ENCODE measurements at regions not wholly inside any gene's neighbourhood (a gene's known extent, or its start where the extent isn't known, plus 50 kb on each side); places are given as distances from the start of the nearest gene placed in this dataset.

DNA sequence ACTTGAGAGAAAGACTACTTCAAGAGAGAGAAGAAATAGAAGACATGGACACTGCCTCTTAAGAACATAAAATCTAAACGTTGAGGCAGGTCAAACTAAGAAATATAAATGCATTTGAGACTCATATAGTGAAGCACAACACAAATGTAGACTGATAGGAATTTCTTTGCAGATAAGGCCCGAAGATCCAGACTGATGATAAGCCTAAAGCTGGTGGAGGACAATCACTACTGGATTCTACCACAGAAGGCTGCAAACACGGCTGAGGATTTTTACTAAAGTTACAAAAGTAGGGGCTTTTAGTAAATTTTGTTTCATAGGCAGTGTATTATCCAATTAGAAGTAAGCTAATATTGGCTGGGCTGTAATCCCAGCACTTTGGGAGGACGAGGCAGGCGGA, 278.3 kb downstream of the RAP2B start:
- no peak for TF ChIP-seq CTCF (IDR thresholded peaks at IDR 0.05; ENCODE audit: insufficient read depth, missing control alignments)
- no peak for FAIRE-seq
- DNase-seq (ENCODE audit: insufficient read length, low spot score) = no peak

GRCh38 chr3:153442386-153442785, 280.4 kb downstream of the RAP2B start:
- FAIRE-seq (no peak), DNase-seq (ENCODE audit: insufficient read length, low spot score) (no peak)
- TF ChIP-seq CTCF (IDR thresholded peaks at IDR 0.05; ENCODE audit: insufficient read depth, missing control alignments) = no peak

GRCh38 chr3:153442799-153443487, 280.9 kb downstream of the RAP2B start:
- no peak for FAIRE-seq
- no peak for TF ChIP-seq CTCF (IDR thresholded peaks at IDR 0.05; ENCODE audit: insufficient read depth, missing control alignments)
- no peak for DNase-seq (ENCODE audit: insufficient read length, low spot score)

- FAIRE-seq (no peak), DNase-seq (ENCODE audit: insufficient read length, low spot score) (no peak)
- TF ChIP-seq CTCF (IDR thresholded peaks at IDR 0.05; ENCODE audit: insufficient read depth, missing control alignments) = peak; percentile 23
Observed at GRCh38 chr3:153443961-153444360, 281.9 kb downstream of the RAP2B start.

- no peak for DNase-seq (ENCODE audit: insufficient read length, low spot score)
- no peak for TF ChIP-seq CTCF (IDR thresholded peaks at IDR 0.05; ENCODE audit: insufficient read depth, missing control alignments)
- no peak for FAIRE-seq
Observed at GRCh38 chr3:153445817-153446216, 283.8 kb downstream of the RAP2B start.

- no peak for TF ChIP-seq CTCF (IDR thresholded peaks at IDR 0.05; ENCODE audit: insufficient read depth, missing control alignments)
- no peak for FAIRE-seq
Observed at GRCh38 chr3:153448151-153448829, 286.3 kb downstream of the RAP2B start.

More at GRCh38 chr3:153448151-153448829, 286.3 kb downstream of the RAP2B start:
- DNase-seq (ENCODE audit: insufficient read length, low spot score) = no peak

Data from D721Med (cell line).